ENCODE measurements at regions not wholly inside any gene's neighbourhood (a gene's known extent, or its start where the extent isn't known, plus 50 kb on each side); places are given as distances from the start of the nearest gene placed in this dataset.

DNA sequence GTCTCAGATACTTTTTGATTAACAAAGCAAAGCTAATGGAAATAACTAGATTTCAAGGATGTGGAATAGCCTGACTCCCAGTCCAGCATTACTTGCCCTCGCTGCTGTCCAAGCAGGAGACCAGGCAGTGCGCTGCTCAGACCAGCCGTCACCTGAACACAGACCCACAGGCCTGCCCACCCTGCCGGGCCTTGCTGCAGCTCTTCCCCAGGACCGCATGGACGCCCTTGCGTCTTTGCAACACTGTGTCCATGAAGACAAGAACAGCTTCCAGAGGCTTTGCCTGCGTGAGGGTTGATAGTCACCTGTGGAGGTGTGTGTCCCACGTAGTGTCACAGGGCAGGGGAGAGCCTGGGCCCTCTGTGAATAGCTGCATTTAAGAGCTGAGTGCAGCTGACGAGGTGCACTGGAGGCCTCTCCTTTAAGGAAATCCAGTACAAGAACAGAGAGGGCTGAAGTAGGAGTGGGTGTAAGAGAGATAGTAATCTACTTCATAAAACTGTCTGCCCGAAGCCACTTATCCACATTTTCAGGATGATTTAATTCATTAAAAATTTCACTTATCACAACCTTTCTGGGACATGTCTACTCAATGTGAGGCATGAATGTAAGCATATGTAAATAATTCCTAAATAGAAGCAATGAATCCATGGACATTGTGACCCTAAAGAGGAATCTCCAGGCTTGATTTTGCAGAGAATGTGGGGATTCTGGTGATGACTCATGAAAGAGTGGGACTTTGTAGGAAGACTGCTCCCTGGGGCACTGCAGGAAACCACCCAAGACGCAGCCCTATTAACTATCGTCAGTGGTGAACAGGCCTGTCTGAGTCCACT is 176.2 kb upstream of the RAB4A start:
- DNase-seq (ENCODE audit: low read depth, low spot score): no peak
- no peaks in the 10 kb centered on the region for H3K36me3 ChIP-seq (ENCODE audit: insufficient read depth, insufficient read length, low read length)
- H3K9me3 ChIP-seq (ENCODE audit: insufficient read depth, low read length): peaks cover 8% of the 10 kb centered on the region
- no peak for TF ChIP-seq SUZ12 (IDR thresholded peaks at IDR 0.05; ENCODE audit: extremely low read depth, insufficient read depth, insufficient read length)
- TF ChIP-seq YY1 (IDR thresholded peaks at IDR 0.05; ENCODE audit: insufficient read depth, insufficient read length): no peak
- H3K4me1 ChIP-seq (ENCODE audit: insufficient read depth, insufficient read length): peaks cover 15% of the 10 kb centered on the region
- no peak overlapping the region for H3K4me3 ChIP-seq (ENCODE audit: insufficient read length, low read depth)
- no peak overlapping the region for H3K9ac ChIP-seq (ENCODE audit: insufficient read length, low read depth)
- no peaks in the 10 kb centered on the region for H3K27me3 ChIP-seq (ENCODE audit: insufficient read depth, insufficient read length)

DNA sequence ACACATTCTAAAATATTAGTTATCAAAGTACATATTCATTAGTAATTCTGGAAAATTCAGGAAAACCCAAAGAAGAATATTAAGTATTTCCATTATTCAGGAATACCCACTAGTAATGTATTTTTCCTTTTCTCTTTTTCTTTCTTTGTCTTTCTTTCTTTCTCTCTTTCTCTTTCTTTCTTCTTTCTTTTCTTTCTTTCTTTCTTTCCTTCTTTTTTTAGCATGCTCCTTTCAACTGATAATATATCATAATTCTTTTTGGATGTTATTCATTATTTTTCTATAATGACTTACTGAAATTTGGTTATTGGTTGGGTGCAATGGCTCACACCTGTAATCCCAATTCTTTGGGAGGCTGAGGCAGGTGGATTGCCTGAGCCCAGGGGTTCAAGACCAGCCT is 175.6 kb upstream of the RAB4A start:
- Histone ChIP-seq H3K9ac (ENCODE audit: insufficient read length, low read depth) (no peak overlapping the region), H3K4me1 (ENCODE audit: insufficient read depth, insufficient read length) (peaks cover 15% of the 10 kb centered on the region), H3K9me3 (ENCODE audit: insufficient read depth, low read length) (peaks cover 8% of the 10 kb centered on the region), H3K36me3 (ENCODE audit: insufficient read depth, insufficient read length, low read length) (no peaks in the 10 kb centered on the region), H3K27me3 (ENCODE audit: insufficient read depth, insufficient read length) (no peaks in the 10 kb centered on the region), H3K4me3 (ENCODE audit: insufficient read length, low read depth) (no peak overlapping the region)
- TF ChIP-seq ZNF274 (IDR thresholded peaks at IDR 0.05; ENCODE audit: low read depth, low read length) (no peak), YY1 (IDR thresholded peaks at IDR 0.05; ENCODE audit: insufficient read depth, insufficient read length) (no peak), SUZ12 (IDR thresholded peaks at IDR 0.05; ENCODE audit: extremely low read depth, insufficient read depth, insufficient read length) (no peak)
- no peak for DNase-seq (ENCODE audit: low read depth, low spot score)

DNA sequence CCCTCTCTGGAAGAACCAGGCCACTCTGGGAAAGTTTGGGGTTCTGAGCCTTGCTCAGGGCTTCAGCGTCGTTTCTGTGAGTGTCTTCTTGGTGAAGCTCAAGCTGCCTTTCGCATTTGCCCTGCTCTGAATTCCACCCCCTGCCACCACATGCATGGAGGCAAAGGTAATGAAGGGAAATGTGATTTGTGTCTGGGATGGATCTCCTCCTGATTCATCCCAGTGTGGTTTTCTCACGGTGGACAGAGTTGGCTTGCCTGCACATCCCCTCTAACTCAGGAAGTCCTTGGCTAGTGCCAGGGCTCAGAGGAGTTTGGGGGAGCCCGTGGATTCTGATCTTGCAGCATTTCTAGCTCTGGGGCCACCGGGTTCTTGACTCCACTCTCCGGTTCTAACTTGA is 173.6 kb upstream of the RAB4A start:
- Histone ChIP-seq H3K9ac (ENCODE audit: insufficient read length, low read depth) (no peak overlapping the region), H3K27me3 (ENCODE audit: insufficient read depth, insufficient read length) (no peaks in the 10 kb centered on the region), H3K4me1 (ENCODE audit: insufficient read depth, insufficient read length) (peaks cover 15% of the 10 kb centered on the region), H3K4me3 (ENCODE audit: insufficient read length, low read depth) (no peak overlapping the region), H3K36me3 (ENCODE audit: insufficient read depth, insufficient read length, low read length) (no peaks in the 10 kb centered on the region), H3K9me3 (ENCODE audit: insufficient read depth, low read length) (peaks cover 8% of the 10 kb centered on the region)
- no peak for DNase-seq (ENCODE audit: low read depth, low spot score)
- TF ChIP-seq ZNF274 (IDR thresholded peaks at IDR 0.05; ENCODE audit: low read depth, low read length): no peak
- TF ChIP-seq SUZ12 (IDR thresholded peaks at IDR 0.05; ENCODE audit: extremely low read depth, insufficient read depth, insufficient read length): no peak
- TF ChIP-seq YY1 (IDR thresholded peaks at IDR 0.05; ENCODE audit: insufficient read depth, insufficient read length): no peak

DNA sequence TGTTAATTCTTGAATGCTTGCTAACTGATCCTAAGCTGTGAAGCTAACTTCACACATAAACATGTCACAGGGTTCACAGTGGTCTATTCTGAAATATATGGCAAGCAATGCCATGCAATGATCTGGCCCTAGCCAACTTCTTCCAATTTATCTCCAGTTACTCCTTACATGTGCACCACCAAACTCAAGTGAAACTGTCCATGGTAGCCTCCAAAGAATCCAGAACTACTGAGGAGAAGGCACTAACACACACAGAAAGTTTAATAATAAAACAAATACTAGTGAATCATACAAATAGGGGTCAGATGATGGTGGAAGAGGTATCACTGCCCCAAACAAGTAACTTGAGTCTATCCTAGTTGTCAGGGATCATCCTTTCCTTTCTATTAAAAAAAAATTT is 172.6 kb upstream of the RAB4A start:
- no peak for DNase-seq (ENCODE audit: low read depth, low spot score)
- Histone ChIP-seq H3K9ac (ENCODE audit: insufficient read length, low read depth) (no peak overlapping the region), H3K4me1 (ENCODE audit: insufficient read depth, insufficient read length) (peaks cover 12% of the 10 kb centered on the region), H3K27me3 (ENCODE audit: insufficient read depth, insufficient read length) (no peaks in the 10 kb centered on the region), H3K36me3 (ENCODE audit: insufficient read depth, insufficient read length, low read length) (no peaks in the 10 kb centered on the region), H3K9me3 (ENCODE audit: insufficient read depth, low read length) (peaks cover 8% of the 10 kb centered on the region), H3K4me3 (ENCODE audit: insufficient read length, low read depth) (no peak overlapping the region)
- TF ChIP-seq ZNF274 (IDR thresholded peaks at IDR 0.05; ENCODE audit: low read depth, low read length): no peak
- TF ChIP-seq YY1 (IDR thresholded peaks at IDR 0.05; ENCODE audit: insufficient read depth, insufficient read length): no peak
- no peak for TF ChIP-seq SUZ12 (IDR thresholded peaks at IDR 0.05; ENCODE audit: extremely low read depth, insufficient read depth, insufficient read length)

DNA sequence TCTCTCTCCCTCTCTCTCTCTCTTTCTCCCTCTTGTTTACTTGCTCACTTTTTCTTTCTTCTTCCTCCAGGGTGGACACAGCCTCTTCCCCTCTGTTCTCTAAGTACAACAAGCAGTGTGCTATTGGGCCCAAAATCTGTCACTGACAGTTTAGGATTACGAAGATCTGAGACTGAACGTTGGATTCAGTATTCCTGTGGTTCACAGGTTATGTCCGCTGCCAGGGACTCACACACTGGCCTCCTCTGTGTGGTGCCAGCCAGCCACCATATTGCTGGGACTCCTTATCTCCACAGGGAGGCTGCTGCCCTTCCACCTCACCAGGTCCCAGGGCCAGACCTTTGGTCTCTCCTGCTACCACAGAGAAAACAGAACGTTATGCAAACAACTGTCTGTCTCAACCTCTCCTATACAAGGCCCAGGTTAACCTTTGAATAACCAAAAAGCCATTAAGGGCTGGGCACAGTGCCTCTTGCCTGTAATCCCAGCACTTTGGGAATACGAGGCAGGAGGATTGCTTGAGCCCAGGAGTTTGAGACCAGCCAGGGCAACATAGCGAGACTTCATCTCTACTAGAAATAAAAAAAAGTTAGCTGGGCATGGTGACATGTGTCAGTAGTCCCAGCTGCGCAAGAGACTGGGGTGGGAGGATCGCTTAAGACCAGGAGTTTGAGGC is 171.9 kb upstream of the RAB4A start:
- DNase-seq (ENCODE audit: low read depth, low spot score): no peak
- Histone ChIP-seq H3K27me3 (ENCODE audit: insufficient read depth, insufficient read length) (no peaks in the 10 kb centered on the region), H3K4me1 (ENCODE audit: insufficient read depth, insufficient read length) (peaks cover 10% of the 10 kb centered on the region), H3K36me3 (ENCODE audit: insufficient read depth, insufficient read length, low read length) (no peaks in the 10 kb centered on the region), H3K4me3 (ENCODE audit: insufficient read length, low read depth) (no peak overlapping the region), H3K9me3 (ENCODE audit: insufficient read depth, low read length) (peaks cover 8% of the 10 kb centered on the region), H3K9ac (ENCODE audit: insufficient read length, low read depth) (no peak overlapping the region)
- no peak for TF ChIP-seq SUZ12 (IDR thresholded peaks at IDR 0.05; ENCODE audit: extremely low read depth, insufficient read depth, insufficient read length)

DNA sequence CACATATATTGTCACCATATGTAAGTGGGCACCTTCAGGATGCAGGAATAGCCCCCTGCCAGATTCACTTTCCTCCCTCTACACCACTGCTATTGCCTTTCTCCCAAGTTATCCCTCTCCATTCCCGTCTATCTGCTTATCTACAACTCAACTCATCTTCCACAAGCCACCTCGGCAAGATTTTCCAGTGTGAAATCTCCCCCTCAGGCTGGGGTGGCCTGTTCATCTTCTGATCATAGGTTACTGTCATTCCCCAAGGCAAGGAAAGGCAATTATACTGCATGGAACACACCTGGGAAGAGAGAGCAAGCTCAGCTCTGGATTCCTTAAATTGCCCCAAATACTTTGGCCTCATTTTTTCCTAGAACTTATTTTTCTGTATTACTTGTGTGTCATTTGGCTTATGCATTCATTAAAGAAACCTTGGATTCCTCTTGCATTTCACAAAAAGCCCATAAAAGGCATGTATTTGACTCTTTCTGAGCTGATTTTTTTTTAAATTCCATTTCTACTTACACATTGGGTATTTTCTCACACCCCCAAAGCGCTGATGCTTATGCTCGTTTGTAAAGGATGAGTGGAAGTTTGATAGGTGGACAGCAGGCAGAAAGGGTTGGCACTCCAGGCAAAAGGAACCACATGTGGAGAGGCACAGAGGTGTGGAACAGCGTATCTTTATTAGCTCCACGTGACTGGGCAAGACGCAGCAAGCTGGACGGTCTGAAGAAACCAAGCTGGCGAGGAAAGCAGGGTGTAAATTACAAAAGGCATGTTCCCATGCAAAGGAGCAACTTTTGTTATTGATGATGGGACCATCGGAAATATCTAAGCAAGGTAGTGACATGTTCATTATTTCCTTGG is 169.7 kb upstream of the RAB4A start:
- H3K27me3 ChIP-seq (ENCODE audit: insufficient read depth, insufficient read length): no peaks in the 10 kb centered on the region
- no peaks in the 10 kb centered on the region for H3K36me3 ChIP-seq (ENCODE audit: insufficient read depth, insufficient read length, low read length)
- peaks cover 5% of the 10 kb centered on the region for H3K9me3 ChIP-seq (ENCODE audit: insufficient read depth, low read length)
- TF ChIP-seq YY1 (IDR thresholded peaks at IDR 0.05; ENCODE audit: insufficient read depth, insufficient read length): no peak
- no peak for TF ChIP-seq ZNF274 (IDR thresholded peaks at IDR 0.05; ENCODE audit: low read depth, low read length)
- TF ChIP-seq SUZ12 (IDR thresholded peaks at IDR 0.05; ENCODE audit: extremely low read depth, insufficient read depth, insufficient read length): no peak
- H3K4me3 ChIP-seq (ENCODE audit: insufficient read length, low read depth): no peak overlapping the region
- H3K4me1 ChIP-seq (ENCODE audit: insufficient read depth, insufficient read length): peaks cover 4% of the 10 kb centered on the region
- H3K9ac ChIP-seq (ENCODE audit: insufficient read length, low read depth): no peak overlapping the region
- DNase-seq (ENCODE audit: low read depth, low spot score): no peak

Measured in NT2/D1 (cell line).